H9 (cell line): ENCODE measurements at regions not wholly inside any gene's neighbourhood (a gene's known extent, or its start where the extent isn't known, plus 50 kb on each side); places are given as distances from the start of the nearest gene placed in this dataset.

Source experiments
- DNase-seq: peaks from one replicate; pipeline ENCODE4 v3.0.0-alpha.2; 2017
- H2AFZ ChIP-seq: one replicate; pipeline ENCODE4 v1.6.1; 2013; ENCODE audit warnings: mild to moderate bottlenecking, low read length, control low read depth, moderate library complexity
- H2AK5ac ChIP-seq: 2 replicates; pipeline ENCODE4 v1.6.1; 2013; ENCODE audit warnings: low read length, control low read depth, mixed read lengths; ENCODE audit not compliant: insufficient read length
- H2BK120ac ChIP-seq: one replicate; pipeline ENCODE4 v1.6.1; 2013; ENCODE audit warnings: low read depth, mild to moderate bottlenecking, low read length, control low read depth, inconsistent platforms; ENCODE audit not compliant: poor library complexity, severe bottlenecking
- H2BK12ac ChIP-seq: 2 replicates; pipeline ENCODE4 v1.6.1; 2013; ENCODE audit warnings: low read length, control low read depth, mixed read lengths, low read depth; ENCODE audit not compliant: insufficient read length
- H2BK15ac ChIP-seq: 2 replicates; pipeline ENCODE4 v1.6.1; 2013; ENCODE audit warnings: low read depth, low read length, control low read depth
- H2BK20ac ChIP-seq: one replicate; pipeline ENCODE4 v1.6.1; 2013; ENCODE audit warnings: low read depth, mild to moderate bottlenecking, low read length, control low read depth, inconsistent platforms; ENCODE audit not compliant: poor library complexity, severe bottlenecking
- H2BK5ac ChIP-seq: 2 replicates; pipeline ENCODE4 v1.6.1; 2013; ENCODE audit warnings: low read length, control low read depth, mixed read lengths; ENCODE audit not compliant: insufficient read length
- H3K14ac ChIP-seq: 2 replicates; pipeline ENCODE4 v1.6.1; 2013; ENCODE audit warnings: low read length, control low read depth; ENCODE audit not compliant: insufficient read depth
- H3K18ac ChIP-seq: 2 replicates; pipeline ENCODE4 v1.6.1; 2013; ENCODE audit warnings: low read depth, mild to moderate bottlenecking, mixed read lengths, low read length, control low read depth; ENCODE audit not compliant: insufficient read length
- H3K23ac ChIP-seq: 2 replicates; pipeline ENCODE4 v1.6.1; 2013; ENCODE audit warnings: low read length, control low read depth, mixed read lengths, low read depth; ENCODE audit not compliant: insufficient read length
- H3K23me2 ChIP-seq: 2 replicates; pipeline ENCODE4 v1.6.1; 2013; ENCODE audit warnings: low read depth, mild to moderate bottlenecking, mixed read lengths, low read length, control low read depth; ENCODE audit not compliant: insufficient read length, poor library complexity, severe bottlenecking
- H3K27ac ChIP-seq: 2 replicates; pipeline ENCODE4 v1.5.1; 2013; ENCODE audit warnings: low read length, control low read depth, mixed read lengths, low read depth; ENCODE audit not compliant: insufficient read length
- H3K27me3 ChIP-seq: 2 replicates; pipeline ENCODE4 v1.6.1; 2013; ENCODE audit warnings: low read length, control low read depth, inconsistent platforms; ENCODE audit not compliant: insufficient read depth
- H3K4ac ChIP-seq: 2 replicates; pipeline ENCODE4 v1.6.1; 2013; ENCODE audit warnings: low read depth, mild to moderate bottlenecking, control low read depth, inconsistent platforms, low read length, moderate library complexity
- H3K4me1 ChIP-seq: 2 replicates; pipeline ENCODE4 v1.6.1; 2013; ENCODE audit warnings: low read length, control low read depth, inconsistent platforms; ENCODE audit not compliant: insufficient read depth
- H3K4me2 ChIP-seq: 2 replicates; pipeline ENCODE4 v1.6.1; 2013; ENCODE audit warnings: low read length, control low read depth, mixed read lengths; ENCODE audit not compliant: insufficient read length, insufficient read depth
- H3K56ac ChIP-seq: 2 replicates; pipeline ENCODE4 v1.6.1; 2013; ENCODE audit warnings: low read depth, mild to moderate bottlenecking, mixed read lengths, low read length, control low read depth; ENCODE audit not compliant: insufficient read length
- H3K79me1 ChIP-seq: 2 replicates; pipeline ENCODE4 v1.6.1; 2013; ENCODE audit warnings: low read depth, mild to moderate bottlenecking, moderate library complexity, low read length, control low read depth, inconsistent platforms; ENCODE audit not compliant: insufficient read depth, poor library complexity, severe bottlenecking
- H3K79me2 ChIP-seq: 2 replicates; pipeline ENCODE4 v1.6.1; 2013; ENCODE audit warnings: low read length, control low read depth, inconsistent platforms; ENCODE audit not compliant: insufficient read depth
- H3K9ac ChIP-seq: 2 replicates; pipeline ENCODE4 v1.6.1; 2013; ENCODE audit warnings: low read length, control low read depth, mixed read lengths; ENCODE audit not compliant: insufficient read length; ENCODE audit errors: extremely low read depth
- H3K9me3 ChIP-seq: one replicate; pipeline ENCODE4 v1.6.1; 2013; ENCODE audit warnings: low read depth, low read length, inconsistent platforms; ENCODE audit not compliant: control insufficient read depth
- H3T11ph ChIP-seq: one replicate; pipeline ENCODE4 v1.6.1; 2013; ENCODE audit warnings: mild to moderate bottlenecking, low read length, control low read depth, inconsistent platforms
- H4K20me1 ChIP-seq: one replicate; pipeline ENCODE4 v1.6.1; 2013; ENCODE audit not compliant: control insufficient read depth, insufficient read length, insufficient read depth
- H4K5ac ChIP-seq: 2 replicates; pipeline ENCODE4 v1.6.1; 2013; ENCODE audit warnings: low read depth, mild to moderate bottlenecking, mixed read lengths, low read length, control low read depth; ENCODE audit not compliant: insufficient read length
- H4K8ac ChIP-seq: replicated peaks from 2 replicates; pipeline ENCODE4 v1.6.1; 2013; ENCODE audit warnings: low read length, control low read depth, mixed read lengths, low read depth; ENCODE audit not compliant: insufficient read length
- H4K91ac ChIP-seq: 2 replicates; pipeline ENCODE4 v1.6.1; 2013; ENCODE audit warnings: low read depth, mild to moderate bottlenecking, moderate library complexity, mixed read lengths, low read length, control low read depth; ENCODE audit not compliant: insufficient read length
- H3K27ac Mint-ChIP-seq, 3 experiments: 2 replicates in 2 of 3; 3 replicates in 1 of 3; pipeline ENCODE4 v1.8.0; 2020 to 2021; ENCODE audit warnings: mixed read lengths in 3 of 3, mild to moderate bottlenecking in 1 of 3, moderate library complexity in 1 of 3
- H3K27me3 Mint-ChIP-seq: 2 replicates; pipeline ENCODE4 v1.8.0; 2021; ENCODE audit warnings: low read depth, mild to moderate bottlenecking, moderate library complexity, mixed read lengths
- H3K36me3 Mint-ChIP-seq, 3 experiments: 2 replicates in 2 of 3; 3 replicates in 1 of 3; pipeline ENCODE4 v1.8.0; 2020 to 2021; ENCODE audit warnings: low read depth in 3 of 3, mixed read lengths in 3 of 3; ENCODE audit not compliant: insufficient read depth in 1 of 3
- H3K4me1 Mint-ChIP-seq, 2 experiments: 2 replicates each; pipeline ENCODE4 v1.8.0; 2020; ENCODE audit warnings: mixed read lengths in 2 of 2
- H3K4me3 Mint-ChIP-seq, 2 experiments: 2 replicates in 1 of 2; 3 replicates in 1 of 2; pipeline ENCODE4 v1.8.0; 2020 to 2021; ENCODE audit warnings: mild to moderate bottlenecking in 2 of 2, mixed read lengths in 2 of 2, moderate library complexity in 1 of 2
- H3K9me3 Mint-ChIP-seq, 2 experiments: 2 replicates in 1 of 2; 3 replicates in 1 of 2; pipeline ENCODE4 v1.8.0; 2020; ENCODE audit warnings: mild to moderate bottlenecking in 2 of 2, mixed read lengths in 2 of 2, moderate library complexity in 1 of 2
- WGBS: extraction: QIAGEN DNeasy Blood & Tissue Kit; methylation state at CpG from one replicate; pipeline ENCODE4 v1.1.7; 2013; ENCODE audit warnings: missing lambda C conversion rate, low lambda C conversion rate, mixed read lengths; ENCODE audit not compliant: insufficient read length; ENCODE audit errors: extremely low coverage; 5-methylcytosine and 5-hydroxymethylcytosine counted together
- TF ChIP-seq, protein P1 (sequence below): fragments of 200-600 bp; sonication (generic); conservative IDR thresholded peaks from 3 replicates; pipeline ENCODE4 v1.8.0; 2021; ENCODE audit warnings: antibody characterized with exemption, mild to moderate bottlenecking

DNA sequence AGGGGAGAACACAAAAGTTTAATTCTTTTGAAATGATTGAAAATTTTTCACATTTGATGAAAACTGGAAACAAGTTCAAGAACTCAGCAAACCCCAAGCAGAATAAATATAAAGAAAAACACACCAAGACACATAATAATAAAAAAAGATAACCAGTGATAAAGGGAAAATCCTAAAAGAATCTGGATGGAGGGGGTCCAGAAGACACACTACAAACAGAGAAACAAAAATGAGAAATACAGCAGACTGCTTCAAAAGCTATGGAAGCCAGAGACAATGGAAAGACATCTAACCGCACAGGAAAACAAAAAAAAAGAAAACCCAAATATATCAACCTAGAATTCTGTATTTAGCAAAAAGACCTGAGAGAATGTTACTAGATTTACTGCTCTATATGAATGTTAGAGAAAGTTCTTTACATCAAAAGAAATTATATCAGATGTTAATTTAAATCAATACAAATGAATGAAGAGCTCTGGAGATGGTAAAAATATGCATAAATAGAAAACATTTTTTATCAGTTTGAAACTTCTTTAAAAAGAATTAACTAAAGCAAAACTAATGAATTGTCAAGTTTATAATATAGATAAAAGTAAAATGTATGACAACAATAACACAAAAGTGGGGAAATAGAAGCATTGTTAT lies 310.7 kb upstream of the PREP start:
- no peaks in the 10 kb centered on the region for H3K79me2 ChIP-seq
- H3K27ac Mint-ChIP-seq: no peak overlapping the region
- no peaks in the 10 kb centered on the region for H4K20me1 ChIP-seq
- H3K27me3 Mint-ChIP-seq: no peaks in the 10 kb centered on the region
- H2AK5ac ChIP-seq: no peak overlapping the region
- H3K14ac ChIP-seq: no peak overlapping the region
- no peak overlapping the region for H3K56ac ChIP-seq
- H3K4me1 Mint-ChIP-seq: peaks cover 4 to 14% of the 10 kb centered on the region in 2 experiments
- H2BK12ac ChIP-seq: no peak overlapping the region
- no peak overlapping the region for H3K23ac ChIP-seq
- no peak overlapping the region for H2BK120ac ChIP-seq
- H3K4me2 ChIP-seq: no peak overlapping the region
- no peaks in the 10 kb centered on the region for H3K4me1 ChIP-seq
- H2BK5ac ChIP-seq: no peak overlapping the region
- H2BK20ac ChIP-seq: no peak overlapping the region
- H4K8ac ChIP-seq: no peak overlapping the region
- no peak overlapping the region for H3K4ac ChIP-seq
- TF ChIP-seq, protein P1, sequence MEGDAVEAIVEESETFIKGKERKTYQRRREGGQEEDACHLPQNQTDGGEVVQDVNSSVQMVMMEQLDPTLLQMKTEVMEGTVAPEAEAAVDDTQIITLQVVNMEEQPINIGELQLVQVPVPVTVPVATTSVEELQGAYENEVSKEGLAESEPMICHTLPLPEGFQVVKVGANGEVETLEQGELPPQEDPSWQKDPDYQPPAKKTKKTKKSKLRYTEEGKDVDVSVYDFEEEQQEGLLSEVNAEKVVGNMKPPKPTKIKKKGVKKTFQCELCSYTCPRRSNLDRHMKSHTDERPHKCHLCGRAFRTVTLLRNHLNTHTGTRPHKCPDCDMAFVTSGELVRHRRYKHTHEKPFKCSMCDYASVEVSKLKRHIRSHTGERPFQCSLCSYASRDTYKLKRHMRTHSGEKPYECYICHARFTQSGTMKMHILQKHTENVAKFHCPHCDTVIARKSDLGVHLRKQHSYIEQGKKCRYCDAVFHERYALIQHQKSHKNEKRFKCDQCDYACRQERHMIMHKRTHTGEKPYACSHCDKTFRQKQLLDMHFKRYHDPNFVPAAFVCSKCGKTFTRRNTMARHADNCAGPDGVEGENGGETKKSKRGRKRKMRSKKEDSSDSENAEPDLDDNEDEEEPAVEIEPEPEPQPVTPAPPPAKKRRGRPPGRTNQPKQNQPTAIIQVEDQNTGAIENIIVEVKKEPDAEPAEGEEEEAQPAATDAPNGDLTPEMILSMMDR: no peak
- H3K79me1 ChIP-seq: no peaks in the 10 kb centered on the region
- no peak overlapping the region for H3K27ac ChIP-seq
- H3K9me3 Mint-ChIP-seq: peaks cover 32 to 42% of the 10 kb centered on the region in 2 experiments
- no CpG with 5 or more reads among the region's 1 CpG for WGBS
- no peak overlapping the region for H3K9ac ChIP-seq
- no peak overlapping the region for H3K4me3 Mint-ChIP-seq
- H2AFZ ChIP-seq: no peak overlapping the region
- no peak overlapping the region for H4K5ac ChIP-seq
- H3K27me3 ChIP-seq: no peaks in the 10 kb centered on the region
- H3K18ac ChIP-seq: no peak overlapping the region
- H2BK15ac ChIP-seq: no peak overlapping the region
- DNase-seq: no peak
- H3K9me3 ChIP-seq: no peaks in the 10 kb centered on the region
- H4K91ac ChIP-seq: no peak overlapping the region
- H3T11ph ChIP-seq: no peak overlapping the region
- no peaks in the 10 kb centered on the region for H3K23me2 ChIP-seq
- peaks cover 9 to 41% (median 29%) of the 10 kb centered on the region in 3 experiments for H3K36me3 Mint-ChIP-seq
